ENCODE measurements at regions not wholly inside any gene's neighbourhood (a gene's known extent, or its start where the extent isn't known, plus 50 kb on each side); places are given as distances from the start of the nearest gene placed in this dataset.
A peak's percentile ranks its signal among the peaks of the same experiment; 100 is the strongest.

- H3K4me1 Mint-ChIP-seq = peaks cover 32 to 52% (median 35%) of the 10 kb centered on the region in 3 donors
- no peak for DNase-seq
- no peaks in the 10 kb centered on the region for H3K27me3 Mint-ChIP-seq
- no peaks in the 10 kb centered on the region for H3K36me3 Mint-ChIP-seq
- H3K9me3 Mint-ChIP-seq = no peaks in the 10 kb centered on the region
- peak overlapping the region in 5 of 6 donors; percentile 12 to 96 (median 57) for H3K27ac Mint-ChIP-seq
- no peak for ATAC-seq (ENCODE audit: low read depth in 2 of 2)
- H3K4me3 Mint-ChIP-seq = no peak overlapping the region
Measured at GRCh38 chr21:43354666-43355065, 72.3 kb downstream of the SIK1 start.

GRCh38 chr21:43354026-43354420 lies 72.9 kb downstream of the SIK1 start:
- Mint-ChIP-seq H3K4me1 (peaks cover 28 to 45% (median 29%) of the 10 kb centered on the region in 3 donors), H3K4me3 (peak overlapping the region in 1 of 8 donors; percentile 11), H3K27ac (peak overlapping the region in 4 of 6 donors; percentile 47 to 96 (median 58)), H3K27me3 (no peaks in the 10 kb centered on the region), H3K9me3 (no peaks in the 10 kb centered on the region), H3K36me3 (no peaks in the 10 kb centered on the region)
- no peak for ATAC-seq (ENCODE audit: low read depth in 2 of 2)
- DNase-seq = no peak

- H3K9me3 Mint-ChIP-seq = no peaks in the 10 kb centered on the region
- H3K27me3 Mint-ChIP-seq = no peaks in the 10 kb centered on the region
- H3K4me1 Mint-ChIP-seq = peaks cover 24 to 39% (median 27%) of the 10 kb centered on the region in 3 donors
- ATAC-seq (ENCODE audit: low read depth in 2 of 2) (peak; percentile 11 to 33), DNase-seq (no peak)
- peak overlapping the region in 2 of 8 donors; percentile 55 to 56 for H3K4me3 Mint-ChIP-seq
- peak overlapping the region; percentile 34 to 99 (median 80) for H3K27ac Mint-ChIP-seq
- H3K36me3 Mint-ChIP-seq = no peaks in the 10 kb centered on the region
Measured at GRCh38 chr21:43353282-43354025, 73.5 kb downstream of the SIK1 start.

- Mint-ChIP-seq H3K4me1 (peaks cover 16 to 34% (median 23%) of the 10 kb centered on the region in 3 donors), H3K27me3 (no peaks in the 10 kb centered on the region), H3K9me3 (no peaks in the 10 kb centered on the region), H3K36me3 (no peaks in the 10 kb centered on the region), H3K4me3 (peak overlapping the region in 3 of 8 donors; percentile 13 to 56 (median 55)), H3K27ac (peak overlapping the region; percentile 72 to 99 (median 90))
- ATAC-seq (ENCODE audit: low read depth in 2 of 2) (peak; percentile 79 to 80), DNase-seq (peak; percentile 36)
Measured at GRCh38 chr21:43352568-43353281, 74.2 kb downstream of the SIK1 start.

- DNase-seq = no peak
- no peaks in the 10 kb centered on the region for H3K36me3 Mint-ChIP-seq
- no peaks in the 10 kb centered on the region for H3K27me3 Mint-ChIP-seq
- H3K4me3 Mint-ChIP-seq = no peak overlapping the region
- H3K27ac Mint-ChIP-seq = peak overlapping the region; percentile 42 to 99 (median 90)
- no peak for ATAC-seq (ENCODE audit: low read depth in 2 of 2)
- H3K4me1 Mint-ChIP-seq = peaks cover 16 to 36% (median 23%) of the 10 kb centered on the region in 3 donors
- H3K9me3 Mint-ChIP-seq = no peaks in the 10 kb centered on the region
Measured at GRCh38 chr21:43352154-43352537, 74.8 kb downstream of the SIK1 start.

GRCh38 chr21:43351501-43352153 lies 75.3 kb downstream of the SIK1 start:
- no peak overlapping the region for H3K4me3 Mint-ChIP-seq
- no peaks in the 10 kb centered on the region for H3K27me3 Mint-ChIP-seq
- H3K4me1 Mint-ChIP-seq = peaks cover 16 to 34% (median 23%) of the 10 kb centered on the region in 3 donors
- H3K36me3 Mint-ChIP-seq = no peaks in the 10 kb centered on the region
- no peak for DNase-seq
- ATAC-seq (ENCODE audit: low read depth in 2 of 2) = no peak
- H3K27ac Mint-ChIP-seq = peak overlapping the region; percentile 18 to 96 (median 76)
- H3K9me3 Mint-ChIP-seq = no peaks in the 10 kb centered on the region

- H3K27ac Mint-ChIP-seq = peak overlapping the region in 3 of 6 donors; percentile 38 to 85 (median 63)
- H3K4me3 Mint-ChIP-seq = no peak overlapping the region
- H3K36me3 Mint-ChIP-seq = no peaks in the 10 kb centered on the region
- ATAC-seq (ENCODE audit: low read depth in 2 of 2) (no peak), DNase-seq (no peak)
- H3K4me1 Mint-ChIP-seq = peaks cover 15 to 23% (median 16%) of the 10 kb centered on the region in 3 donors
- H3K27me3 Mint-ChIP-seq = no peaks in the 10 kb centered on the region
- no peaks in the 10 kb centered on the region for H3K9me3 Mint-ChIP-seq
Measured at GRCh38 chr21:43349644-43350043, 77.3 kb downstream of the SIK1 start.

DNA sequence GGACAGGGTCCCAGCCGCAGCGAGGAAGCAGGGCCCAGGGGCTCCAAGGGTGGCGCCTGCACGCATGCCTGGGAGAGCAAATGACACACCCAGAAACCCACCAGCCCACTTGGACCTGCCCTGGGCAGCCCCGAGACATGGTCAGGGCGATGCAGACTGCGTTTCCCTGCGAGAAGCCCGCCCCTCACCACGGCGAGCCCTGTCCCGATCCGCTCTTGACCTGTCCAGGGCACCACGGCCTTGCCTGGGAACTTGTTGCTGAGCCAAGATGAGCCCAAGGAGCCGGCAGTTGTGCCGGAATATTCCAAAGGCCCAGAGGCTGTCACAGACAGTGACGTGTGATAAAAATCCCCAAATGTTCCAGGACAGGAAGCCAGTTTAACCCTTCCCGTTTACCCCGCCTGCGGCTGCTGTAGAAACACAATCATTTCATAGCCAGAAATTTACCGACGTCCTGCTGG lies 78.1 kb downstream of the SIK1 start:
- H3K27me3 Mint-ChIP-seq = no peaks in the 10 kb centered on the region

DNA sequence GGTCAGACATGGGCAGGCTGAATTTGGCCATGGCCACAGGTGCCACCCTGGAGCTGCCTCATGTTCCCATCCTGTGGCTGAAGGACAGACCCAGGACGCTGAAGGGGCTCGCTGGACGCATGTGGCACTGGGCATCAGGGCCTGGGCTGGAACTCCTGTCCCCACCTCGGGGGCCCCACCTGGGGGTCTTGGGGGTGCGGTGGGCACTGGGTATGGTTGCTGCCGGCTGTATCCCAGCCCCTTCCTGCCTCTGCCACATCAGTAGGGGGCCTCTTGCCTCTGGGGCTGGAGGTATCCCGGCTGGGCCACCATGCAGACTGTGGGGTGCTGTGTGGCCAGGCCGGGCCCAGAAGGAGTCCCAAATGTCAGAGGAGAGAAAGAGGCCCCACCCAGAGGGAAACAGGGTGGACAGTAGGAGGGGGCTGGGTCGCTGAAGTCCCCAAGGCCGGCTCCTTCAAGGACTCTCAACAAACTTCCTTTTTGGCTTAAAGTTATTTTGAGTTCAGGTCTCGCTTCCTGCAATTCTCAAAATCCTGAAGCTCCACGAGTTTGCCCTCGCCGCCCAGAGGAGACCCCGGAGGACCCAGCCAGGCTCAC lies 78.7 kb downstream of the SIK1 start:
- peak overlapping the region in 3 of 6 donors; percentile 16 to 84 (median 47) for H3K27ac Mint-ChIP-seq
- H3K4me3 Mint-ChIP-seq = no peak overlapping the region
- H3K9me3 Mint-ChIP-seq = no peaks in the 10 kb centered on the region
- H3K27me3 Mint-ChIP-seq = no peaks in the 10 kb centered on the region
- no peak for ATAC-seq (ENCODE audit: low read depth in 2 of 2)
- H3K4me1 Mint-ChIP-seq = peaks cover 12 to 21% (median 13%) of the 10 kb centered on the region in 3 donors
- DNase-seq = no peak
- no peaks in the 10 kb centered on the region for H3K36me3 Mint-ChIP-seq

More for the DNA sequence above, 78.1 kb downstream of the SIK1 start:
- no peaks in the 10 kb centered on the region for H3K36me3 Mint-ChIP-seq
- no peak for DNase-seq
- ATAC-seq (ENCODE audit: low read depth in 2 of 2) = no peak
- H3K9me3 Mint-ChIP-seq = no peaks in the 10 kb centered on the region
- H3K4me3 Mint-ChIP-seq = no peak overlapping the region
- peaks cover 13 to 21% (median 14%) of the 10 kb centered on the region in 3 donors for H3K4me1 Mint-ChIP-seq
- H3K27ac Mint-ChIP-seq = peak overlapping the region in 2 of 6 donors; percentile 16 to 18

GRCh38 chr21:43347461-43348169 lies 79.3 kb downstream of the SIK1 start:
- no peak for ATAC-seq (ENCODE audit: low read depth in 2 of 2)
- Mint-ChIP-seq H3K4me1 (peaks cover 6 to 14% (median 9%) of the 10 kb centered on the region in 3 donors), H3K36me3 (no peaks in the 10 kb centered on the region), H3K9me3 (no peaks in the 10 kb centered on the region), H3K27ac (peak overlapping the region in 4 of 6 donors; percentile 59 to 84 (median 69)), H3K4me3 (no peak overlapping the region), H3K27me3 (no peaks in the 10 kb centered on the region)
- DNase-seq = no peak

DNA sequence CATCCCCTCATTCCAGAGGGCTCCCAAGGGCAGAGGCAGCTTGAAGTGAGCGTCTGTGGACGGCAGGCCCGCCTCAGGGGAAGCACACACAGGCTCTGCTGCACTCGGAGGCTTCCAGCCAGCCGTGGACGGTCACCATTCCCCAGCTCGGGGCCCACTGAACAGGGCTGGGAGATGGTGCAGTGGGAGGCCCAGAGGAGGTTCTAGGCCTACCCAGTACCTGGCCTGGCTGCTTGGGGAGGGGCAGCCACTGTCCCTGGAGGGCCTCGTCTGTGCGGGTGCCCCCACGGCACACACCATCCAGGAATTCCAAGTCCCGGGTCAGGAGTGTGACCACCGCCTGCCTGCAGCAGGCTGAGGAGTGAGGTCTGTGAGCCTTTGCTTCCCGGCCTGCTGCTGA lies 80.4 kb downstream of the SIK1 start:
- no peaks in the 10 kb centered on the region for H3K36me3 Mint-ChIP-seq
- peak overlapping the region in 2 of 6 donors; percentile 56 to 72 for H3K27ac Mint-ChIP-seq
- H3K4me3 Mint-ChIP-seq = no peak overlapping the region
- no peaks in the 10 kb centered on the region for H3K27me3 Mint-ChIP-seq
- no peak for ATAC-seq (ENCODE audit: low read depth in 2 of 2)
- DNase-seq = no peak
- H3K9me3 Mint-ChIP-seq = no peaks in the 10 kb centered on the region
- peaks cover 5 to 9% (median 6%) of the 10 kb centered on the region in 3 donors for H3K4me1 Mint-ChIP-seq

GRCh38 chr21:43345746-43346409 lies 81.1 kb downstream of the SIK1 start:
- Mint-ChIP-seq H3K36me3 (no peaks in the 10 kb centered on the region), H3K27me3 (no peaks in the 10 kb centered on the region), H3K4me1 (peaks cover 2 to 6% (median 5%) of the 10 kb centered on the region in 3 donors), H3K27ac (peak overlapping the region in 1 of 6 donors; percentile 56), H3K4me3 (no peak overlapping the region), H3K9me3 (no peaks in the 10 kb centered on the region)
- ATAC-seq (ENCODE audit: low read depth in 2 of 2) = no peak
- DNase-seq = no peak

All from naive B cell (primary cell).